Breast epithelium (tissue), 3 donors: ENCODE measurements at regions not wholly inside any gene's neighbourhood (a gene's known extent, or its start where the extent isn't known, plus 50 kb on each side); places are given as distances from the start of the nearest gene placed in this dataset.

Experiments
- POLR2A ChIP-seq: fragments of 450-650 bp; IDR thresholded peaks from one replicate; pipeline ENCODE4 v1.6.1; 2016; ENCODE audit warnings: antibody characterized with exemption, mild to moderate bottlenecking, moderate library complexity
- TF ChIP-seq, protein P1 (sequence below), 3 donors: fragments of 450-650 bp; IDR thresholded peaks; one replicate each; pipeline ENCODE4 v1.5.1; 2016 to 2017; ENCODE audit warnings: antibody characterized with exemption in 3 of 3, mild to moderate bottlenecking in 3 of 3, moderate library complexity in 3 of 3

DNA sequence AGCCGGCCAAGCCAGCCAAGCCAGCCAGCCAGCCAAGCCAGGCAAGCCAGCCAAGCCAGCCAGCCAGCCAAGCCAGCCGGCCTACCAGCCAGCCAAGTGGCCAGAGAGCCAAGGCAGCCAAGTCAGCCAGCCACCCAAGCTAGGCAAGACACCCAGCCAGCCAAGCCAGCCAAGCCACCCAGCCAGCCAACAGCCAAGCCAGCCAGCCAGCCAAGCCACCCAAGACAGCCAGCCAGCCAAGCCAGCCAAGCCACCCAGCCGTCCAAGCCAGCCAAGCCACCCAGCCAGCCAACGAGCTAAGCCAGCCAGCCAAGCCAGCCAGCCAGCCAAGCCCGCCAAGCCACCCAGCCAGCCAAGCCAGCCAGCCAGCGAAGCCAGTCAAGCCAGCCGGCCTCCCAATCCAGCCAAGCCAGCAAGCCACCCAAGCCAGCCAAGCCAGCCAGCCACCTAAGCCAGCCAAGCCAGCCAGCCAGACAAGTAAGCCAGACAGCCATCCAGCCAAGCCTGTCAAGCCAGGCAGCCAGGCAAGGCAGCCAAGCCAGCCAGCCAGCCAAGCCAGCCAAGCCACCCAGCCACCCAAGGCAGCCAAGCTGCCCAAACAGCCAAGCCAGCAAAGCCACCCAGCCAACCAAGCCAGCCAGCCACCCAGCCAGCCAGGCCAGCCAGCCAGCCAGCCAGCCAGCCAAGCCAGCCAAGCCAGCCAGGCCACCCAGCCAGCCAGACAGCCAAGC lies 200.5 kb downstream of the GOLGA6L6 start:
- TF ChIP-seq, protein P1, sequence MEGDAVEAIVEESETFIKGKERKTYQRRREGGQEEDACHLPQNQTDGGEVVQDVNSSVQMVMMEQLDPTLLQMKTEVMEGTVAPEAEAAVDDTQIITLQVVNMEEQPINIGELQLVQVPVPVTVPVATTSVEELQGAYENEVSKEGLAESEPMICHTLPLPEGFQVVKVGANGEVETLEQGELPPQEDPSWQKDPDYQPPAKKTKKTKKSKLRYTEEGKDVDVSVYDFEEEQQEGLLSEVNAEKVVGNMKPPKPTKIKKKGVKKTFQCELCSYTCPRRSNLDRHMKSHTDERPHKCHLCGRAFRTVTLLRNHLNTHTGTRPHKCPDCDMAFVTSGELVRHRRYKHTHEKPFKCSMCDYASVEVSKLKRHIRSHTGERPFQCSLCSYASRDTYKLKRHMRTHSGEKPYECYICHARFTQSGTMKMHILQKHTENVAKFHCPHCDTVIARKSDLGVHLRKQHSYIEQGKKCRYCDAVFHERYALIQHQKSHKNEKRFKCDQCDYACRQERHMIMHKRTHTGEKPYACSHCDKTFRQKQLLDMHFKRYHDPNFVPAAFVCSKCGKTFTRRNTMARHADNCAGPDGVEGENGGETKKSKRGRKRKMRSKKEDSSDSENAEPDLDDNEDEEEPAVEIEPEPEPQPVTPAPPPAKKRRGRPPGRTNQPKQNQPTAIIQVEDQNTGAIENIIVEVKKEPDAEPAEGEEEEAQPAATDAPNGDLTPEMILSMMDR (IDR thresholded peaks at IDR 0.05), result no peak
- TF ChIP-seq POLR2A, result no peak
